ENCODE measurements at regions not wholly inside any gene's neighbourhood (a gene's known extent, or its start where the extent isn't known, plus 50 kb on each side); places are given as distances from the start of the nearest gene placed in this dataset.
A peak's percentile ranks its signal among the peaks of the same experiment; 100 is the strongest.
"Not testable (repeated sequence)": the region's sequence is repeated elsewhere in the genome, so short reads cannot be mapped to it uniquely, and the experiment has no call there.

DNA sequence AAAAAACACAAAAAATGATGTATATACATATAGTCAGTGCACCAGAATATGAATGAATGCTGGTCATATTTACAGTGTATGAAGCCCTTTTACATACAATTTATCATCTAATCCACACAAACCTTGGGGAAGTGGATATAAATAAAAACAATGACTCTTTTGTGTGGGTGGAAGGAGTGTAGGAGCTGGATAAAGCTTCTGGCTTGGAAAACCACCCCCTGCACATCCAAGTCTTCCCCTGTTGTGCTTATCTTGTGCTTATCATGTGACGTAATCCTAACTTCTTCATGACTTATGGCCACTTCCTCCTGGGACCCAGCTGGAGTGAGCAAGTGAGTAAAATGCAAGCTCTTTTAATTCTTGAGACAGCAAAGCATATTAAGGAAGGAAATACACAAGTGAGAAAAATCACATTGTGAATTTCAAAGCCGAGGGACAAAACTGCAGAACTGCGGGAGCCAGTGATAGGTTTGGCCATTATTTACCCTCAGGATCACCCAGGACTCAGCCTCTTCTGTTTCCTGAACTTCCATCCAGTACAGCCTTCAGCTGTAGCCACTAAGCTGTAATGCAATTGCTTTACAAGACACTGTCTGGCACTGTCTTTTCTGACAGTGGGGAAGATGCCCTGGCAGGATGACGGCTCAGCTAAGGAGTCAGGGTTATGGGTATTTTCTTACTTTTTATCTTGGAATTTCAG, 104.0 kb upstream of the PPM1J start:
- no peak for DNase-seq (ENCODE audit: low read depth)

DNA sequence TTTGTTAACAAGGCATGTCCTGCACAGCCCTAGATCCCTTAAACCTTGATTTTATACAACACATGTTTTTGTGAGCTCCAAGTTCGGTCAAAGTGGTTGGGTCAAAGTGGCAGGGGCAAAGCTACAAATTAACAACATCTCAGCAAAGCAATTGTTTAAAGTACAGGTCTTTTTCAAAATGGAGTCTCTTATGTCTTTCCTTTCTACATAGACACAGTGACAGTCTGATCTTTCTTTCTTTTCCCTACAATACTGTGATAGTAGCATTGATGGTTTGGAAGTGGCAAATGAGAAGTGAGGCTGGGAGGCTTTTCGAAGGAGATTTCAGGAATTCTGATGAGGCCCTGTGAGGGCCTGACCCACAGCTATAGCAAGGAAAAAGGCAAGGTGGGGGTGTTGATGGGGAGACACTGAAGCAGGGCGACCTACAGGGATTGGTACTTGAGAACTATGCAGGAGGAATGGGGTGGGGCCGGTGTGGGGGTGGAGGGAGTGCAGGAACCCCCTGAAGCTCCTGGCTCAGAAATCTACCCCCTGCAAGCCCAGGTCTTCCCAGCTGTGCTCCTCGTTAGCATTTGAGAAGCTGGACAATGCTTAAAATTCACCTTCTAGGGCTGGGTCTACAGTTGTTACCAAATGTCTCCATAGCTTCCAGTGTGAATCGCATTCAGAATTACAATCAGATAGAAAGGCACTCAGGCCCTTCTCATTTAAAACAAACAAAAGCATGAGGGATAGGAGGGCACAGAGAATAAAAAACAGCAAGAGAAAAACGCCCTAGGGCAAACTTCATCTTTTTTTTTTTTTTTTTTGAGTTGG, 102.6 kb upstream of the PPM1J start:
- no peak for DNase-seq (ENCODE audit: low read depth)

DNA sequence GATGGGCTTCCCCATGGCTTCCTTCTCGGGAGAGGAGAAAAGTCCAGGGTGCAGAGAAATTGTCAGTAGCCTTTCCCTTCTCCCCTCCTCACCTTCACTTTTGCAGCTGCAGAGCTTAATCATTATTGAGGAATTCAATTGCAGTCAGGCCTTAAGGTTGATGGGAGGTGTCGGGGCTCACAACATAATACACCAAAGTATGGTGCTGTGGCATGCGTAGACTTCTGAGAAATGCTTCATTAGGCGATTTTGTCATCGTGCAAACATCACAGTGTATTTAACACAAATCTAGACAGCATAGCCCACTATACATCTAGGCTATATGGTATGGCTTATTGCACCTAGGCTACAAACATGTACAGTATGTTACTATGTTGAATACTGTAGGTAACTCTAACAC, 100.2 kb upstream of the PPM1J start:
- no peak for DNase-seq (ENCODE audit: low read depth)

DNA sequence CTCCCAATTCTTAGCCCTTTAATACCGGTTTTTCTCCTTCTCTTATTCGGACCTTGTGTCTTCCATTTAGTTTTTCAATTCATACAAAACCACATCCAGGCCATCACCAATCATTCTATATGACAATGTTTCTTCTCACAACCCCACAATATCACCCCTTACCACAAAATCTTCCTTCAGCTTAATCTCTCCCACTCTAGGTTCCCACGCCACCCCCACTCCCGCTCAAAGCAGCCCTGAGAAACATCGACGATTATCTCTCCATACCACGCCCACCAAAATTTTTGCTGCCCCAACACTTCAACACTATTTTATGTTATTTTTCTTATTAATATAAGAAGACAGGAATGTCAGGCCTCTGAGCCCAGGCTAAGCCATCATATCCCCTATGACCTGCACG, 99.5 kb upstream of the PPM1J start:
- DNase-seq (ENCODE audit: low read depth), result not testable (repeated sequence)

DNA sequence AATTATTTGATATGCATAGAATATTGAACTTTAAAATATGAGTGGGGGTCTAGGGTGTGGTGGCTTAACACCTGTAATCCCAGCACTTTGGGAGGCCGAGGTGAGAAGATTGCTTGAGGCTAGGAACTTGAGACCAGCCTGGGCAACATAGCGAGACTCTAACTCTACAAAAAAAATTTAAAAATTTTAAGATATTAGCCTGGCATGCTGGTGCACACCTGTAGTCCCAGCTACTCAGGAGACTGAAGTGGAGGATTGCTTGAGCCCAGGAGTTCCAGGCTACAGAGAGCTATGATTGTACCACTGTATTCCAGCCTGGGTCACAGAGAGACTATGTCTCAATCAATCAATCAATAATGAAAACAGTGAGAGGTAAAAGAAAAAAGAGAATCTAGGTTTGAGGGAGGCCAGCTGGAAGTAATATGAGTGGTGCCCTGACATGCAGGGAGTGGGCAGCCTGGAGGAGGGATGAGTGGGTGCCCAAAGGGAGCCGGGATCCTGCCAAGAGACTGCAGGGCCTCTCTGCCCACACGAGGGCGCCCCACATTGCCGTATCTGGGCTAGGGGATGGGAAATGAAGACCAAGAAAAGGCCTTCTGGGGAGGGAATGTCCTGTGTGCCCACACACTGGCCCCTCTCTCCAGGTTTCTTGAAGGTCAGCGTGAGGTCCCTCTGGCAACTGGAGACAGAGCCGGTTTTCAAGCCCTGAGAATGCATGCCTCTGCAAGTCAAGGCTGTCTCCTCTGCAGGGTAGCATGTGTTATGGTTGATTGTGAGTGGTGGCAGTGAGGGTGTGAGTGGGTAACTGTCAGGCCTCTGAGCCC, 93.9 kb upstream of the PPM1J start:
- DNase-seq (ENCODE audit: low read depth), result peak; percentile 60

DNA sequence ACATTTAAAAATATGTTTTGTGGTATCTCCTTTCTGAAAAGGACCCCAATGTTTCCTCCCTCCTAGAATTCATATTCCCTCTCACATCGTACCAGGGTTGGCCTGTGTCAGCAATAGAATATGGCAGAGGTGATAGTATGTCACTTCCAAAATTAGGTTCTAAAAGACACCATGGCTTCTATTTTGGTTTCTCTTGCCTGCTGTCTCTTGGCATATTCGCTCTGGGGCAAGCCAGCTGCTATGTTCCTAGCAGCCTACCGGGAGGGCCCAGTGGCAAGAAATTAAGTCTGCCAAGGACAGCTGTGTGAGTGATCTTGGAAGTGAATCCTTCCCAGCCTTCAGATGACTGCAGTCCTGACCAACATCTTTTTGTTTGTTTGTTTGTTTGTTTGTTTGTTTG, 92.9 kb upstream of the PPM1J start:
- DNase-seq (ENCODE audit: low read depth), result no peak

DNA sequence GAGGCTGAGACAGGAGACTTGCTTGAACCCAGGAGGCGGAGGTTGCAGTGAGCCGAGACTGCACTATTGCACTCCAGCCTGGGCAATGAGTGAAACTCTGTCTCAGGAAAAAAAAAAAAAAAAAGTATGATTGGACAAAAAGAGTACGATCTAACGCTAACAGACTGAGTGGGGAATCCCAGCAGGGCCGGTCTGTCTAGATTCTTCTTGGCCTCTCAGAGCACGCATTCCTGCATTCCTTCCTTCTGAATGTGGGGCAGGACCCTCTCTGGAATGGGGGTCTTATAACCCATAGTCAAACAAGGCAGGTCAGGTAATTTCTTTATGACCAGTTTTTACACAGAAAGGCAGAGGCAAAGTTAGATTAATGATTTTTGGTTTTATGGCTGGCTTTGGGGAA, 92.0 kb upstream of the PPM1J start:
- no peak for DNase-seq (ENCODE audit: low read depth)

DNA sequence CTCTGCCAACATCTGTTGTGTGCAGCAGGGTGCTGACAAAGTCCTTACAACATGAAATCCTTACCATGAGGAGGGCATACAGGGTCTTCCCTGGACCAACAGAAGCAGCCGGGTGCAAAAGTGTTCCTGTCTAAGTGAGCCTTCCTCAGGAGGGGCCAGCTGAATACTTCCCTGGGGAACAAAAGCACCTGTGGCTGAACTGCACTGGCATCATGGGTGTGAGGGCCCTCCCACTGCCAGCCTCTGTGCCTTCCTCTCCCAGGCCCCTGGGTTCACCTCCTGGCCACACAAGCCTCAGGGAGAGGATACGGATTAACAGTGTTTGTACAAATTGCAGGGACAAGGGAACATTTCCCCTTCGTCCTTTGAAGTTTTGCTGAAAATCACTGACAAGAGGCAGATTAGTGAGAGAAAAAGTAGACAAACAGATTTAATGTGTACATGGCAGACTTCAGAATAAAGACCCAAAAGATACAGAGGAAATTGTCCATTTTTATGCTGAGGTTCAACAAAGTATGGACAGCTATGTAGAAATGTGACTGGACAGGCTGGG, 91.0 kb upstream of the PPM1J start:
- no peak for DNase-seq (ENCODE audit: low read depth)

DNA sequence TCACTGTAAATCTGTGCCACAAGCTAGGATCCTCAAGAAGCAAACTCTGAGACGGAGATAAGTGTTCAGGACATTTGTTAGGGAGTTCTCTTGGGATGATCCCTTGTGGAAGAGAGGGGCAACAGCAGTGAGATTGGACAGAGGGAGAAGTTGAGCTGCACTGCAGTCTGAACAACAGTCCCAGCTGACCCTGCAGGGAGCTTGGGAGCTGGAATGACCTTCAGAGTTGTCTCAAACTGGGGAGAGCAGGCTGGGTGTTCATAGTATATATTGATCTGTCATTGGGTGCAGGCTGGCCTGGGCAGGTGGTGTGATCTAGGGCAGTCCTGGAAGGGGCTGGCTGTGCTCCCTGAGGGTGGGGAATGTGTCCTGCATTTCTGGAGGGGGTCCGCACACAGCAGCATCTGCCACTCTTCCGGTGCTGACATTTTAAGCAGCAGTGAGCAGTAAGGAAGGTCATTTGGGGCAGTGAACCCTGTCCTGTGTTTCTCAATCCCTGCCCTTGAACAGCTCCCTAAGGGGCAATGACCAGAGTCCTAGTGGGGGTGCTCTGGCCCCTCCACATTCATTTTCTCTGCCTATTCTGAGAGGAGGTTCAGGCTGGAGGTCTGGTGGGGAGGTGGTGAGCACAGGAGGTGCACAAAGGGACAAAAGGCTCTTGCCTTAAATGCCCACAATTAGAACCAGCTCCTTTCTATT, 90.2 kb upstream of the PPM1J start:
- no peak for DNase-seq (ENCODE audit: low read depth)

DNA sequence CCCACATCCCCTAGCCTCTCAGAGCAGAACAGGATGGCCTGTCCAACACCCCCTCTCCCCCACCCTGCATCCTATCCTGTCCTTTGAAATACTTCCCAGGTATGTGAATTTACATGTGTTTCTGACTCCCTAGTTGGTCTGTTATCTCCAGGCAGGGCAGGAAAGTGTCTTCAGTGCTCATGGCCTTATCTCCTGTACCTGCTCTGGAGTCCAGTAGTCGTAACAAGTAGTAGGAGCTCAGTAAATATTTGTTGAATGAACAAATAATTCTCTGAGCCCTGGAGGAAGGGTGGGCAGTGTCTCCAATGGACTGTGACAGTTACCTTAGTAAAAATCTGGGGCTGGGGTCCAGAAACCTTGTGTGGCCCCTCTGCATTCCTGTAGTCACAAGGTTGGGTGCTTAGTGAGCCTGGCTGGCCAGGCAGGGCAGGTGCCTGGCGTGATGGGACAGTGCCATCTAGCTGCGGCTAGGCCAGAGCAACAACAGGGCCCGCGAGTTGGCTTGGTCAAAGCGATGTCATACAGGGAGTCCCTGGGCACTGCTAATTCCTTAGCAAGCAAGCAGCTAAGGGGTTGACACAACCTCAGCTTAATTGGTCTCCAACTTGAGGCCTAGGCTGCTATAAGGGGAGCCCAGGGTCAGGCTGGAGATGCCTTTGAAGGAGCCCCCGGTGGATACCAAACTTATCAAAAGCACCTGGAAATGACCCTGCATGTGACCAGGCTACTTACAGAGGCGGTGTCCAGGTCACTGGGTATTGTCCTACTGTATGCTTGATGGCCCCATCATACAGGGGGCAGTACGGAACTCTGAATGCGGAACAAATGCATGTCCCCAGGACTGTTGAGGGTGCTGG, 89.0 kb upstream of the PPM1J start:
- peak; percentile 53 for DNase-seq (ENCODE audit: low read depth)

DNA sequence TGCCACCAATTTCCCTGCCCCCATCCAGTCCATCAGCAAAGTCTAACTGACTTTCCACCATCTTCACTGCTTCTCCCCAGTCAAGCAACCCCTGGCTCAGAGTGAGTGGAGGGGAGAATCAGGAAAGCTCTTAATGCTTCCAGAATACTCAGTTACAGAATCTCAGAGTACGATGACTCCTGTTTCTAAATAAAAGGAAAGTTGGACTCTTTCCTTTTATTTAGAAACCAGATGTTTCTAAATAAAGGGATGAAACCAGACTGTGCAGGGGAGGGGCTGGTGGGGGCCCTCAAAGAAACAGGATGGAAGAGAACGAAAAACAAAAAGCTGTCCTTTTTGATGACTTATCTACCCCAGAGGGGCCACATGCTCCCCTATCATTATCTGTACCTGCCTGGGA, 85.2 kb upstream of the PPM1J start:
- no peak for DNase-seq (ENCODE audit: low read depth)

DNA sequence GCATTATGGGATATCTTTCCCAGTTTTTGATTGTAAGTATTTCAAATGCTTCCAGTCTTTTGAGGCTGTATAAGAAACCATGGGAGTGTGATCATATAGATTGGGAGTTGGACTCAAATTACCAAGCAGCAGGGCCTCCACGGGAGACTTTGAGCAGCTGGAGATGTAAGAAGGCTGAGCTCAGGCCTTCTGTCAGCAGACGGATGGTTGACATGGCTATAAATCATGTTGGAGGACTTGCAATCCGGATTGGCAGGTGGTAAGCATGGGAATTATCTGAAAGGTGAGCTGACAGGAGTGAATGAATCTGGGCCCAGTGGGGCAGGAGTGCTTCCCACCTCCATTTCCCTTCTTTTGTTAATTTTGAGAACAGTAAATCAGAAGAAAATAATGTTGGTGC, 83.2 kb upstream of the PPM1J start:
- DNase-seq (ENCODE audit: low read depth), result no peak

DNA sequence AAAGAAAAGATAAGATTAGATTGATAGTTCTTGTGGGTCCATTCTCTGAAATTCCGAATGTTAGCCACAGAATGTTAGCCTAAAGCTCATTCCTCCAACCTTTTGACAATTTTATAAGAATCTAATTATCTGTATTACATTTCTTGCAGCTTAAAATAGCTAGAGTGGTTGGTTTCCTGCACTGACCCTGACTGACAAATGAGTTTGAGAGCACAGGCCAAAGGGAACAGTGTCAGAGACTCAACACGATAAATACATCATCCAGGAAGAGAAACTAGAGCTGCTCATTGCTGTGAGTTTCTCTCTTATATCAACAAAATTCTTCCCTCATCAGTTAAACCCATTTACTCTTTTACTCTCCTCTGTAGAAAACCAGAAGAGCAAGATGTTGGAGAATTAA, 82.1 kb upstream of the PPM1J start:
- DNase-seq (ENCODE audit: low read depth), result no peak

DNA sequence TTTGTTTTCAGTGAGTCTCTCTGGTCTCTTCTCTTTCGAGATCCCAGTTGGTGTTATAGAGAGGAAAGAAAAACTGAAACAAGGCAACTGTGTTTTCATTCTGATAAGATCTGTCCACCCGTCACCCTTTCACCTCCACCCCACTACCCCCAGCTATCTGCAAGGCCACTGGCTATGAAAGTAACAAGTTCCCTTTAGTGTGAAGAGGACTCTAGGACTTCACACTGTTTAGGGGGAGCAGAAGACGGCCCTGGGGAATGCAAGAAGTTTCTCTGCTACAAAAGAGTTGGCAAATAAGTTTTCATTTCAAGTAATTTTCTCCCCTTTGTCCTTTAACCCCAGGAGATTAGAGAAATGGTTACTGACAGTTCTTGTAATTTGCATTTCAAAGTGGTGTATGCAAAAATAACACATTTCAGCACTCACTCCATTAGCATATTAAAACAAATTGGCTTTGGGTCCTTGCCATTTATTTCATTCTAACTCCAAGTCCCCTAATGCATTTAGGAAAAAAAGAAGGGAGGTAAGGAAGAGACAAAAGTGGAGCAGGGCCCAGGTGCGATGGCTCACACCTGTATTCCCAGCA, 79.6 kb upstream of the PPM1J start:
- DNase-seq (ENCODE audit: low read depth), result no peak

DNA sequence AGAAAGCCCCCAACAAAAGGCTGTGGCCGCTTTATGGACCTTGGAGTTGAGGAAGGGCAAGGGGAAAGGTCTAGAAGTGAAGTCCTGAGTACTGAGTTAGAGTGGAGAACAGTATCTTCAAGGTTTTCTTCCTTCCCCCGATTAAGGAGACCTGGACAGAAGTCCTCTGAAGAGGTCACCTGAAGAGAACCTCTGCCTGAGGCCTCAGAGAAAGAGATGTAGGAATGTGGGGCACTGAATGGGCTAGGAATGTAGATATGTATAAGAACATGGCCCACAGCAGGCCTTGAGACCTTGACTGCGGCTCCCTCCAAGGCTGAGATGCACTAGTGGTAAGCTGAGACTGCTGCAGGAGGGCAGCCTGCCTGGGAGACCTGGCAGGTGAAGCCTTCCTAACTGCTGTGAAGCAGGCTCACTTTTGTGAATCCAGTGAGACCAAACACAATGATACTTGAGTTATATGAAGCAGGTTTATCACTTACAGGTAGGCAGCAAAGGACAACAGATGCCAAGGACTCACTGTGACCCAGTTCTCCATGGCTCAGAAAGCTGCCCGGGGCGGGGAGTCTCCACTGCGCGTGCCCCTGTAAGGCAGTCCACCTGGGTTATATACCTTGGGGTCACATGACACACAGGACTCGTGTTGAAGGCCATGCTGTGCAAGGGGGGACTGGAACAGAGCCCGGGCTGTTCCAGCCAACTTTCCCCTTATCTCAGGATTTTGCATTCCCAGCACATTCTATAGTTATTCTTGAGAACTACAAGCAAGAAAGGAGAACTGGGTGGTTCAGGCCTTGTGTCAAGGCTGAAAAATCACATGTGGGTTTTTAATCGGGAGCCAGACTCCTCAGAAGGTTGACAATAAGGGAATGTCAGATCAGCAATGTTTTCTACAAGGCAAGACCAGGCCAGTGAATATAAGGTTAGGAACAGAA, 78.8 kb upstream of the PPM1J start:
- DNase-seq (ENCODE audit: low read depth), result no peak

DNA sequence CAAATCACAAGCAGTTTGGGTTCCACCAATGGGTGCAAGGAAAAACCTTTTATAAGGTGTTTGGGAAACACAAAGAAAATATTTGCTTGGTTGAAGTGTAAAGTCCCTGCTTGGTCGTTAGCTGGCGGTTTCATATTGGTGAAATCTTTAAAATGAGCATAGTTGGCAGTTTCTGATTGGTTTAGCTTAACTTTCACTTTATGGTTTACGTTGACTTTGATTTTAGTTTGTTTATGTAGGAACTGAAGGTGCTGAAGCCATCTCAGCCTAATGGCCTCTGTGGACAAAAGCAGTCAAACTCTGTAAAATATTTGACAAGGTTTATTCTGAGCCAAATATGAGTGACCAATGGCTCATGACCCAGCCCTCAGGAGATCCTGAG, 76.6 kb upstream of the PPM1J start:
- no peak for DNase-seq (ENCODE audit: low read depth)

DNA sequence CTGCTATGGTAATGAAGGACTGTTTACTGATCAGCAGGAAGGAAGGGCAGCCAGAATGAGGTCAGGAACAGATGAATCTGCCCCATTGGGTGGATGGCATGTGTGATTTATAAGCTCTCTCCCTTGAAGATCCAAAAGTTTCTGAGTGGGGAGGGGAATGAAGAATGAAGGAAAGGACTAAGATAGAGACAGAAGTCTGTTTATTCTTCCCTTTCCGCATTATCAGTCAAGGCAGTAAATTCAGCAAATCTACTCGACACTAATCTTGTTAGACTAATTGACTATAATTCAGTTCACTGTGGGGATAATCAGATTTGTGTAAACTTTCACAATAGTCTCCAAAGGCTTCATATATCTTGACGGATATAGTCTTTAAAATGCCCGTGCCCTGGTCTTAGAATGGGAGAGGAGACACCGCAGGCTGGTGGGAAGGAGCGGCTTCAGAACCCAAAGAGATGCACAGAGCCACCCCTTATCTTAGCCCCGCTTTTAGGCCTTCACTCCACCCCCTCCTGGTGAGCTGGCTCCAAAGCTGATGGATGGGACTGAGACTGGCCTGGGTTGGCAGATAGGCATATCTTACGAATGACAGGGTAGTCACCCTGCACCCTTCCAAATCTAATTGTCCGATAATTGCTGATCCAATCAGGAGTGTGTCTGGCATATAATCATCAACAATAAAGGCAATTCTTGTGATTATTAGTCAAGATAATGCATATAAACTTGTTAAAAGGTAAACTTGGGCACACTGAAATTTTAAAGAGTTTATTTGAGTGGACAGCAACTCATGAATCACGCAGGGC, 76.0 kb upstream of the PPM1J start:
- DNase-seq (ENCODE audit: low read depth), result no peak

DNA sequence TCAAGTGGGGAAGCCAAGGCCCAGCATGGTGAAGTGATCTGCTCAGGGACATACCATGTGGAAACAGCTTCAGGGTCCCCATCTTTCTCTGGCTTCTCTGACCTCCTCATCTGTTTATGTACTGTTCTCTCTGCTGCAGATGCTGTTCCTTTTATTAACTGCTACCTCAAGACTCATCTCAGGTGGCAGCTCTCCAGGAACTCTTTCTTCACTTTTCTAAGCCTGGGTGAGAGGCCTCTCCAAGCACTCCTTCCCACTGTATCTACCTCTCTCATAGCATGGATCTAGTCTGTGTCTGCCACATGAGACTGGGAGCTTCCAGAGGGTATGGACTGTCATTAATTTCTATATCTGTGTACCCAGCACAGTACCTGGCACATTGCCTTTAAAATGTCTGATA, 73.4 kb upstream of the PPM1J start:
- no peak for DNase-seq (ENCODE audit: low read depth)

DNA sequence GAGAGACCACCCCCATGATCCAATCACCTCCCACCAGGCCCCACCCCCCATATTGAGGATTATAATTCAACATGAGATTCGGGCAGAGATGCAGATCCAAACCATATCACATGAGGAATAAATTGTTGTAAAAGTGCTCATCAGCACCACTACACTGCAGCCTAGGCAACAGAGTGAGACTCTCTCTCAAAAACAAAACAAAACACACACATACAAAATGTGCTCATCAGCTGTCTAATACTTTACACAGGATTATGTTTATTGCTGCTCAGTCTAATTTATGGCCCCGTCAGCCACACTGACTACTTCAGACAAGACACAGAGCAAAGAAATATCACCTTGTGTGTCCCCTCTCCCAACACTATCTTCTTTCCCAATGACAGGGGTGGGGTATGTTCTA, 72.9 kb upstream of the PPM1J start:
- DNase-seq (ENCODE audit: low read depth), result no peak
